ENCODE measurements at regions not wholly inside any gene's neighbourhood (a gene's known extent, or its start where the extent isn't known, plus 50 kb on each side); places are given as distances from the start of the nearest gene placed in this dataset.

GRCh38 chr18:46310675-46311345 is 206.6 kb downstream of the HAUS1 start:
- no peak overlapping the region for H3K27ac ChIP-seq (ENCODE audit: extremely low read depth, low read depth, low read length)
- no peak overlapping the region; a peak in 1 of 4 replicates for H3K9ac ChIP-seq (ENCODE audit: insufficient read depth in 1 of 2, low read depth in 2 of 2, low read length in 2 of 2)
- no peaks in the 10 kb centered on the region for H3K9me1 ChIP-seq (ENCODE audit: control insufficient read depth, insufficient read depth, low read length)
- ChIA-PET CTCF (ENCODE audit: low intra/inter-chr PET ratio) (no interaction called here), POLR2A (interaction anchor here (0.7 to 1.1 kb wide), 4 partner anchors 8 to 30 kb away, joined by 3 to 5 read pairs (median 3); no protein-coding TSS in a partner anchor)
- no peak overlapping the region for H2AFZ ChIP-seq (ENCODE audit: low read depth, low read length)
- FAIRE-seq (no peak), ATAC-seq (no peak), DNase-seq (ENCODE audit: extremely low read depth in 1 of 4, low spot score in 3 of 4) (no peak)
- 0% methylated on average over 9 of the region's 9 CpGs for WGBS (ENCODE audit: insufficient coverage, low coverage, missing lambda C conversion rate)
- no peaks in the 10 kb centered on the region for H3K4me1 ChIP-seq (replicated peaks in 1 of 2; ENCODE audit: control insufficient read depth in 2 of 2, insufficient read depth in 2 of 2, low read length in 2 of 2)
- H3K9me3 ChIP-seq (replicated peaks; ENCODE audit: control insufficient read depth, insufficient read depth, low read depth, low read length), result no peaks in the 10 kb centered on the region
- no peaks in the 10 kb centered on the region for H3K36me3 ChIP-seq (ENCODE audit: control insufficient read depth, insufficient read depth, low read length)
- H4K20me1 ChIP-seq (replicated peaks; ENCODE audit: control insufficient read depth, insufficient read depth, low read length), result no peaks in the 10 kb centered on the region
- no peak overlapping the region for H3K4me2 ChIP-seq (ENCODE audit: insufficient read depth, low read length)
- no peak overlapping the region for H3K4me3 ChIP-seq
- peaks cover 0 to 35% of the 10 kb centered on the region in 2 experiments; a peak in 3 of 5 replicates for H3K27me3 ChIP-seq (ENCODE audit: control insufficient read depth in 2 of 2, insufficient read depth in 2 of 2, low read length in 2 of 2)
- in situ Hi-C loops (cut with MboI) (no loop called here), intact Hi-C loops (cut with micrococcal nuclease) (no loop called here)
- no peaks in the 10 kb centered on the region for H3K79me2 ChIP-seq (ENCODE audit: control insufficient read depth, insufficient read depth, low read length)
- BruUV-seq (replicated peaks), result no TSS peak
- TF ChIP-seq ATF1 (CRISPR knock-in tag; IDR thresholded peaks at IDR 0.05) (no peak), ATF1 (tag; IDR thresholded peaks at IDR 0.05) (no peak), ZBTB40 (IDR thresholded peaks at IDR 0.05) (no peak), ZBTB40 (CRISPR knock-in tag; IDR thresholded peaks at IDR 0.05) (no peak), TCF15 (CRISPR knock-in tag; IDR thresholded peaks at IDR 0.05) (no peak), NBN (IDR thresholded peaks at IDR 0.05; ENCODE audit: low read depth) (no peak), SNAPC5 (CRISPR knock-in tag; IDR thresholded peaks at IDR 0.05) (no peak), ZNF444 (CRISPR knock-in tag; IDR thresholded peaks at IDR 0.05) (no peak), ATF6 (CRISPR knock-in tag; IDR thresholded peaks at IDR 0.05) (no peak), MAZ (CRISPR knock-in tag; conservative IDR thresholded peaks at IDR 0.05 in 1 of 2, IDR thresholded peaks at IDR 0.05 in 1 of 2) (no peak), PRPF4 (IDR thresholded peaks at IDR 0.05; ENCODE audit: insufficient read depth, low read depth, low read length, poor library complexity, severe bottlenecking) (no peak)
